Loucy (cell line): ENCODE measurements at regions not wholly inside any gene's neighbourhood (a gene's known extent, or its start where the extent isn't known, plus 50 kb on each side); places are given as distances from the start of the nearest gene placed in this dataset.

Experiments used
- CTCF ChIP-seq: fragments of 200-600 bp; sonication (generic); conservative IDR thresholded peaks from 2 replicates; pipeline ENCODE4 v1.5.1; 2014; ENCODE audit warnings: mild to moderate bottlenecking, antibody characterized with exemption, low read length
- EZH2phosphoT487 ChIP-seq: fragments of 200-600 bp; IDR thresholded peaks from 2 replicates; pipeline ENCODE4 v1.6.1; 2018; ENCODE audit warnings: antibody characterized with exemption, mild to moderate bottlenecking, moderate library complexity, borderline replicate concordance

GRCh38 chr6:48706310-48706709 is 595.3 kb upstream of the PTCHD4 start:
- TF ChIP-seq CTCF (no peak), EZH2phosphoT487 (no peak)
